Keratinocyte (primary cell): ENCODE measurements at regions not wholly inside any gene's neighbourhood (a gene's known extent, or its start where the extent isn't known, plus 50 kb on each side); places are given as distances from the start of the nearest gene placed in this dataset.

Source experiments
- DNase-seq: peaks from one replicate; pipeline ENCODE4 v3.0.0-alpha.2; 2011; ENCODE audit warnings: low read depth, missing footprints, low spot score
- FAIRE-seq: peaks from 2 replicates; lab custom pipeline; 2011; peaks lifted over from hg19 to GRCh38; lab: Jason Lieb, UNC
- H2AFZ ChIP-seq: 2 replicates; pipeline ENCODE4 v1.6.0; 2012; ENCODE audit warnings: low read length, control low read depth, inconsistent platforms; ENCODE audit not compliant: control insufficient read depth
- H3K27ac ChIP-seq: 2 replicates; pipeline ENCODE4 v1.5.1; 2011; ENCODE audit warnings: low read length; ENCODE audit not compliant: control insufficient read depth, insufficient read depth
- H3K27me3 ChIP-seq: 3 replicates; pipeline ENCODE4 v1.6.0; 2011; ENCODE audit warnings: low read length; ENCODE audit not compliant: control insufficient read depth, insufficient read depth; ENCODE audit errors: extremely low read depth
- H3K36me3 ChIP-seq, 2 experiments: 2 replicates in 1 of 2; 3 replicates in 1 of 2; pipeline ENCODE4 v1.5.1; 2011; ENCODE audit warnings: low read length in 2 of 2, mild to moderate bottlenecking in 1 of 2; ENCODE audit not compliant: control insufficient read depth in 2 of 2, insufficient read depth in 2 of 2; ENCODE audit errors: extremely low read depth in 1 of 2
- H3K4me1 ChIP-seq: 3 replicates; pipeline ENCODE4 v1.5.1; 2011; ENCODE audit warnings: low read length; ENCODE audit not compliant: control insufficient read depth, insufficient read depth; ENCODE audit errors: extremely low read depth
- H3K4me2 ChIP-seq: 3 replicates; pipeline ENCODE4 v1.6.0; 2011; ENCODE audit warnings: low read depth, low read length; ENCODE audit not compliant: control insufficient read depth, insufficient read depth; ENCODE audit errors: extremely low read depth
- H3K4me3 ChIP-seq, 3 experiments: fragments of 200-600 bp in 1 of 3; sonication (generic) in 1 of 3; 2 replicates in 2 of 3; 3 replicates in 1 of 3; pipeline ENCODE4 v1.5.1; 2011 to 2016; ENCODE audit warnings: low read length in 3 of 3, mild to moderate bottlenecking in 3 of 3, control low read depth in 2 of 3, inconsistent platforms in 1 of 3, low read depth in 1 of 3, mixed read lengths in 1 of 3, mixed run types in 1 of 3, moderate library complexity in 1 of 3; ENCODE audit not compliant: control insufficient read depth in 2 of 3, insufficient read depth in 2 of 3; ENCODE audit errors: extremely low read depth in 1 of 3
- H3K79me2 ChIP-seq: 2 replicates; pipeline ENCODE4 v1.6.0; 2012; ENCODE audit warnings: low read length; ENCODE audit not compliant: control insufficient read depth, insufficient read depth
- H3K9ac ChIP-seq: 3 replicates; pipeline ENCODE4 v1.6.0; 2011; ENCODE audit warnings: low read length; ENCODE audit not compliant: control insufficient read depth, insufficient read depth; ENCODE audit errors: extremely low read depth
- H3K9me1 ChIP-seq: 3 replicates; pipeline ENCODE4 v1.6.0; 2011; ENCODE audit warnings: low read length; ENCODE audit not compliant: control insufficient read depth, insufficient read depth; ENCODE audit errors: extremely low read depth
- H3K9me3 ChIP-seq: 2 replicates; pipeline ENCODE4 v1.5.1; 2012; ENCODE audit warnings: low read depth, low read length; ENCODE audit not compliant: control insufficient read depth
- H4K20me1 ChIP-seq: 3 replicates; pipeline ENCODE4 v1.6.0; 2011; ENCODE audit warnings: low read length; ENCODE audit not compliant: control insufficient read depth, insufficient read depth; ENCODE audit errors: extremely low read depth
- EZH2 ChIP-seq: IDR thresholded peaks from one replicate; pipeline ENCODE4 v1.6.1; 2012; ENCODE audit warnings: inconsistent platforms, mild to moderate bottlenecking, low read length, moderate library complexity
- dilution Hi-C: fragments of 300-500 bp; cut with MboI; formaldehyde crosslinking; loops from one replicate; pipeline ENCODE4 v1.7.0; 2020; ENCODE audit warnings: low sequenced_read_pairs; ENCODE audit not compliant: extremely low pct_ligation_motif_present
- TF ChIP-seq, protein P1 (sequence below), 3 experiments: IDR thresholded peaks in 1 of 3; conservative IDR thresholded peaks in 1 of 3; optimal IDR thresholded peaks in 1 of 3; 2 replicates in 2 of 3; 3 replicates in 1 of 3; pipeline versions ENCODE3 to v1.5.1; 2011; ENCODE audit warnings: low read length in 3 of 3, mild to moderate bottlenecking in 3 of 3, moderate library complexity in 2 of 3, control low read depth in 1 of 3, inconsistent platforms in 1 of 3; ENCODE audit not compliant: insufficient read depth in 2 of 3; ENCODE audit errors: extremely low read depth in 1 of 3

- FAIRE-seq, result no peak
- H3K9ac ChIP-seq, result no peak overlapping the region
- H3K4me1 ChIP-seq, result peaks cover 6% of the 10 kb centered on the region
- dilution Hi-C loops, result no loop called here
- DNase-seq, result no peak
- no peaks in the 10 kb centered on the region for H4K20me1 ChIP-seq
- H3K4me2 ChIP-seq, result no peak overlapping the region
- no peak overlapping the region for H3K27ac ChIP-seq
- no peaks in the 10 kb centered on the region for H3K27me3 ChIP-seq
- H3K9me1 ChIP-seq, result no peaks in the 10 kb centered on the region
- TF ChIP-seq, protein P1, sequence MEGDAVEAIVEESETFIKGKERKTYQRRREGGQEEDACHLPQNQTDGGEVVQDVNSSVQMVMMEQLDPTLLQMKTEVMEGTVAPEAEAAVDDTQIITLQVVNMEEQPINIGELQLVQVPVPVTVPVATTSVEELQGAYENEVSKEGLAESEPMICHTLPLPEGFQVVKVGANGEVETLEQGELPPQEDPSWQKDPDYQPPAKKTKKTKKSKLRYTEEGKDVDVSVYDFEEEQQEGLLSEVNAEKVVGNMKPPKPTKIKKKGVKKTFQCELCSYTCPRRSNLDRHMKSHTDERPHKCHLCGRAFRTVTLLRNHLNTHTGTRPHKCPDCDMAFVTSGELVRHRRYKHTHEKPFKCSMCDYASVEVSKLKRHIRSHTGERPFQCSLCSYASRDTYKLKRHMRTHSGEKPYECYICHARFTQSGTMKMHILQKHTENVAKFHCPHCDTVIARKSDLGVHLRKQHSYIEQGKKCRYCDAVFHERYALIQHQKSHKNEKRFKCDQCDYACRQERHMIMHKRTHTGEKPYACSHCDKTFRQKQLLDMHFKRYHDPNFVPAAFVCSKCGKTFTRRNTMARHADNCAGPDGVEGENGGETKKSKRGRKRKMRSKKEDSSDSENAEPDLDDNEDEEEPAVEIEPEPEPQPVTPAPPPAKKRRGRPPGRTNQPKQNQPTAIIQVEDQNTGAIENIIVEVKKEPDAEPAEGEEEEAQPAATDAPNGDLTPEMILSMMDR (optimal IDR thresholded peaks at IDR 0.05 in 1 of 3, IDR thresholded peaks at IDR 0.05 in 1 of 3, conservative IDR thresholded peaks at IDR 0.05 in 1 of 3; ENCODE audit: extremely low read depth in 1 of 3, insufficient read depth in 2 of 3, low read length in 3 of 3), result no peak
- no peak for TF ChIP-seq EZH2
- H3K4me3 ChIP-seq, result no peak overlapping the region
- no peaks in the 10 kb centered on the region for H3K79me2 ChIP-seq
- H2AFZ ChIP-seq, result no peak overlapping the region
- H3K9me3 ChIP-seq, result no peaks in the 10 kb centered on the region
- H3K36me3 ChIP-seq, result no peaks in the 10 kb centered on the region
Observed at GRCh38 chr1:98460136-98460535, 201.4 kb upstream of the SNX7 start.

DNA sequence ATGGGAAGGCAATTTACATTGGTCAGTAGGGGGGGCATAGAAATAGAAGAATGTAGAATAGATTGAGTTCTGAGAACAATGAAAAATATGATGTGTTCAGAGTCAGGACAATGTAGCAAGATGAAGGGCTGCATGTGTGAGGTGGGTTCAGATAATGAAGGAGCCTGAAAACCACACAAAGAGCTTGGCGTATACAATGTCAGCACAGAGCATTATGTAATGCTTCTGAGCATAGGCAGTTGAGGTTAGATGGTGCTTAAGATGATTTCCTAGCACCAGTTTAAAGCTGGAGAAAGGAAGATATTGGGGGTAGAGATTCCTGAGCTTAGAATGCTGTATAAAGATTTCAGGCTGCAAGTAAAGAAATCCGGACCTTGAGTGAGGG is 202.0 kb upstream of the SNX7 start:
- no peak overlapping the region for H3K27ac ChIP-seq
- H3K79me2 ChIP-seq, result no peaks in the 10 kb centered on the region
- dilution Hi-C loops, result no loop called here
- H3K4me2 ChIP-seq, result no peak overlapping the region
- no peaks in the 10 kb centered on the region for H3K36me3 ChIP-seq
- H3K9ac ChIP-seq, result no peak overlapping the region
- no peaks in the 10 kb centered on the region for H3K4me1 ChIP-seq
- DNase-seq (no peak), FAIRE-seq (no peak)
- no peak overlapping the region for H3K4me3 ChIP-seq
- TF ChIP-seq, protein P1 (optimal IDR thresholded peaks at IDR 0.05 in 1 of 3, IDR thresholded peaks at IDR 0.05 in 1 of 3, conservative IDR thresholded peaks at IDR 0.05 in 1 of 3; ENCODE audit: extremely low read depth in 1 of 3, insufficient read depth in 2 of 3, low read length in 3 of 3), result no peak
- no peak for TF ChIP-seq EZH2
- no peaks in the 10 kb centered on the region for H4K20me1 ChIP-seq
- no peaks in the 10 kb centered on the region for H3K27me3 ChIP-seq
- H3K9me1 ChIP-seq, result no peaks in the 10 kb centered on the region
- H2AFZ ChIP-seq, result no peak overlapping the region
- H3K9me3 ChIP-seq, result no peaks in the 10 kb centered on the region
